ENCODE measurements at regions not wholly inside any gene's neighbourhood (a gene's known extent, or its start where the extent isn't known, plus 50 kb on each side); places are given as distances from the start of the nearest gene placed in this dataset.

GRCh38 chr9:3773362-3774060 lies 247.7 kb upstream of the RFX3 start:
- no peak for ATAC-seq

DNA sequence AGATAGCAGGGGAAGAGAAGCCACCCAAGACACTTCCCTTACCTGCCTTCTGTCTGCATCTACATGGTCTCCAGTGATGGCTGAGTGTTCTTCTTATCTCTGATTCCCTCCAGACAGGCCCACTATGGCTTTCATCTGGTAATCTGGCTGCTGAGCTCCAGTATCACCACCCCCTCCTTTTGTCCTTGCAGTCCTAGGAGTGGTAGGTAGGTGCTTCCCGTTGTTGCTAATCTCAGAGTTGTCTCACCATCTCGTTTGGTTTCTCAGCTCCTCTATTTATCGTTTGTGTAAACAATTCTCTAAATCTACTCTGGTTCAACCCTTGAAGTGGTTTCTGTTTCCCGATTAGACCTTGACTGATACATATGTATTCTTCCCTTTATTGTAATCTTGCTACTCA lies 243.8 kb upstream of the RFX3 start:
- POLR2A ChIA-PET = no interaction called here
- H3K9me3 Mint-ChIP-seq (ENCODE audit: insufficient read depth) = no peaks in the 10 kb centered on the region
- no peak for ATAC-seq
- no peaks in the 10 kb centered on the region for H3K4me1 Mint-ChIP-seq (ENCODE audit: low read depth)
- H3K4me3 Mint-ChIP-seq = no peak overlapping the region
- H3K27me3 Mint-ChIP-seq (ENCODE audit: low read depth) = peaks cover 4% of the 10 kb centered on the region
- no peaks in the 10 kb centered on the region for H3K36me3 Mint-ChIP-seq (ENCODE audit: low read depth)
- DNase-seq = no peak
- H3K27ac Mint-ChIP-seq = no peak overlapping the region
- CTCF ChIA-PET = no interaction called here

More at GRCh38 chr9:3773362-3774060, 247.7 kb upstream of the RFX3 start:
- no peak for DNase-seq
- ChIA-PET CTCF (no interaction called here), POLR2A (no interaction called here)
- Mint-ChIP-seq H3K9me3 (ENCODE audit: insufficient read depth) (no peaks in the 10 kb centered on the region), H3K4me3 (no peak overlapping the region), H3K27ac (no peak overlapping the region), H3K36me3 (ENCODE audit: low read depth) (no peaks in the 10 kb centered on the region), H3K4me1 (ENCODE audit: low read depth) (no peaks in the 10 kb centered on the region), H3K27me3 (ENCODE audit: low read depth) (peaks cover 4% of the 10 kb centered on the region)

GRCh38 chr9:3768712-3769457 lies 243.1 kb upstream of the RFX3 start:
- ChIA-PET POLR2A (no interaction called here), CTCF (no interaction called here)
- ATAC-seq = no peak
- Mint-ChIP-seq H3K4me3 (no peak overlapping the region), H3K27ac (no peak overlapping the region), H3K36me3 (ENCODE audit: low read depth) (no peaks in the 10 kb centered on the region), H3K4me1 (ENCODE audit: low read depth) (no peaks in the 10 kb centered on the region), H3K9me3 (ENCODE audit: insufficient read depth) (no peaks in the 10 kb centered on the region), H3K27me3 (ENCODE audit: low read depth) (peaks cover 4% of the 10 kb centered on the region)
- no peak for DNase-seq

- Mint-ChIP-seq H3K27ac (no peak overlapping the region), H3K27me3 (ENCODE audit: low read depth) (peaks cover 4% of the 10 kb centered on the region), H3K36me3 (ENCODE audit: low read depth) (no peaks in the 10 kb centered on the region), H3K4me1 (ENCODE audit: low read depth) (no peaks in the 10 kb centered on the region), H3K4me3 (no peak overlapping the region), H3K9me3 (ENCODE audit: insufficient read depth) (no peaks in the 10 kb centered on the region)
- ChIA-PET CTCF (no interaction called here), POLR2A (no interaction called here)
- DNase-seq (no peak), ATAC-seq (no peak)
Observed at GRCh38 chr9:3768286-3768685, 242.5 kb upstream of the RFX3 start.

GRCh38 chr9:3762076-3762475 lies 236.3 kb upstream of the RFX3 start:
- Mint-ChIP-seq H3K4me1 (ENCODE audit: low read depth) (peaks cover 13% of the 10 kb centered on the region), H3K9me3 (ENCODE audit: insufficient read depth) (no peaks in the 10 kb centered on the region), H3K27ac (no peak overlapping the region), H3K4me3 (no peak overlapping the region), H3K36me3 (ENCODE audit: low read depth) (no peaks in the 10 kb centered on the region), H3K27me3 (ENCODE audit: low read depth) (peaks cover 12% of the 10 kb centered on the region)
- ChIA-PET POLR2A (no interaction called here), CTCF (no interaction called here)
- DNase-seq (no peak), ATAC-seq (no peak)

GRCh38 chr9:3760031-3760430 lies 234.2 kb upstream of the RFX3 start:
- POLR2A ChIA-PET = no interaction called here
- H3K9me3 Mint-ChIP-seq (ENCODE audit: insufficient read depth) = no peaks in the 10 kb centered on the region
- H3K4me1 Mint-ChIP-seq (ENCODE audit: low read depth) = peaks cover 13% of the 10 kb centered on the region
- no peak overlapping the region for H3K27ac Mint-ChIP-seq
- no peak for DNase-seq
- H3K36me3 Mint-ChIP-seq (ENCODE audit: low read depth) = no peaks in the 10 kb centered on the region
- peaks cover 8% of the 10 kb centered on the region for H3K27me3 Mint-ChIP-seq (ENCODE audit: low read depth)
- no peak overlapping the region for H3K4me3 Mint-ChIP-seq
- no peak for ATAC-seq
- CTCF ChIA-PET = no interaction called here

DNA sequence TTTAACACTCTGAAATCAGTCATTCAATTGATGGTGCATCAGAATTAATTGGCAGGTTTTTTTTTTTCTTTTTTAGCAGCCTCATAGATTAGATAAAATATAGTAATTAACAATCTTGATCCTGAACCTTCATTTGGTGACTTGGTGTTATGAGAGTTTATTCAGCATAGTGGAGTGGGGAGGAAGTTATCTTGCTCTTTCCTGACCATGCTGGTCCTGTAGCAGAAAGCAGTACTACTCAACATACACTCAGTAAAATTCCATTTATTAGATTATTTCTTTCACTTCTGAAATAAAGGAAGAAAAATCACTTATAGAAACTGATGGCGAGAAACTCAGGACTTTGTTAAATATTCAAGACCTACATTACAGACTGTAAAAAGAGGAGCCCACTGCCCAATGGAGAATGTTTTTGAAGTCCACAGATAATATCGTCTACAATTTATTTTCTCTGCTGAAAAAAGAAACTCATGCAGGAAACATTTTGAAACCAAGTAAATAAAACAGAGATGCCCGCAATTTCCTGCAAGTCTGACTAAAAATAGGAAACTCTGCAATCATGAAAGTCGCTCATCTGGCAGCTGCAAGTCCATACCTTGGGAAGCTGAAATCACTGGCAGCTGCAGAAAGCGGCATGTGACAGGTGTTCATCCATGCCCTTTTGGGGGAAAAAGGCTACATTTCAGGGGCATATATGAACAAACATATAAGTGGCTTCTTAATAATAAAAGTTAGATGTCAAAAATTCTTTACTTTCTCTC lies 233.2 kb upstream of the RFX3 start:
- Mint-ChIP-seq H3K4me3 (no peak overlapping the region), H3K36me3 (ENCODE audit: low read depth) (no peaks in the 10 kb centered on the region), H3K4me1 (ENCODE audit: low read depth) (peaks cover 13% of the 10 kb centered on the region), H3K27ac (no peak overlapping the region), H3K27me3 (ENCODE audit: low read depth) (peaks cover 8% of the 10 kb centered on the region), H3K9me3 (ENCODE audit: insufficient read depth) (no peaks in the 10 kb centered on the region)
- DNase-seq (no peak), ATAC-seq (no peak)
- ChIA-PET CTCF (no interaction called here), POLR2A (no interaction called here)

GRCh38 chr9:3756071-3756470 lies 230.3 kb upstream of the RFX3 start:
- ChIA-PET POLR2A (no interaction called here), CTCF (no interaction called here)
- no peaks in the 10 kb centered on the region for H3K36me3 Mint-ChIP-seq (ENCODE audit: low read depth)
- no peak for ATAC-seq
- peaks cover 7% of the 10 kb centered on the region for H3K27me3 Mint-ChIP-seq (ENCODE audit: low read depth)
- H3K4me3 Mint-ChIP-seq = no peak overlapping the region
- no peak overlapping the region for H3K27ac Mint-ChIP-seq
- H3K9me3 Mint-ChIP-seq (ENCODE audit: insufficient read depth) = no peaks in the 10 kb centered on the region
- peaks cover 19% of the 10 kb centered on the region for H3K4me1 Mint-ChIP-seq (ENCODE audit: low read depth)
- no peak for DNase-seq

- DNase-seq = no peak
Observed at GRCh38 chr9:3751125-3751758, 225.4 kb upstream of the RFX3 start.

GRCh38 chr9:3750321-3750720 lies 224.5 kb upstream of the RFX3 start:
- Mint-ChIP-seq H3K9me3 (ENCODE audit: insufficient read depth) (no peaks in the 10 kb centered on the region), H3K4me3 (no peak overlapping the region), H3K27me3 (ENCODE audit: low read depth) (no peaks in the 10 kb centered on the region), H3K4me1 (ENCODE audit: low read depth) (peaks cover 12% of the 10 kb centered on the region), H3K36me3 (ENCODE audit: low read depth) (no peaks in the 10 kb centered on the region), H3K27ac (no peak overlapping the region)
- ChIA-PET CTCF (no interaction called here), POLR2A (no interaction called here)
- no peak for DNase-seq
- no peak for ATAC-seq

More at GRCh38 chr9:3751125-3751758, 225.4 kb upstream of the RFX3 start:
- Mint-ChIP-seq H3K36me3 (ENCODE audit: low read depth) (no peaks in the 10 kb centered on the region), H3K27ac (no peak overlapping the region), H3K9me3 (ENCODE audit: insufficient read depth) (no peaks in the 10 kb centered on the region), H3K27me3 (ENCODE audit: low read depth) (no peaks in the 10 kb centered on the region), H3K4me3 (no peak overlapping the region), H3K4me1 (ENCODE audit: low read depth) (peaks cover 12% of the 10 kb centered on the region)
- POLR2A ChIA-PET = no interaction called here
- CTCF ChIA-PET = interaction anchor here (1.2 kb wide), 1 partner anchor 18 kb away, joined by 3 read pairs; no protein-coding TSS in a partner anchor
- ATAC-seq = no peak

DNA sequence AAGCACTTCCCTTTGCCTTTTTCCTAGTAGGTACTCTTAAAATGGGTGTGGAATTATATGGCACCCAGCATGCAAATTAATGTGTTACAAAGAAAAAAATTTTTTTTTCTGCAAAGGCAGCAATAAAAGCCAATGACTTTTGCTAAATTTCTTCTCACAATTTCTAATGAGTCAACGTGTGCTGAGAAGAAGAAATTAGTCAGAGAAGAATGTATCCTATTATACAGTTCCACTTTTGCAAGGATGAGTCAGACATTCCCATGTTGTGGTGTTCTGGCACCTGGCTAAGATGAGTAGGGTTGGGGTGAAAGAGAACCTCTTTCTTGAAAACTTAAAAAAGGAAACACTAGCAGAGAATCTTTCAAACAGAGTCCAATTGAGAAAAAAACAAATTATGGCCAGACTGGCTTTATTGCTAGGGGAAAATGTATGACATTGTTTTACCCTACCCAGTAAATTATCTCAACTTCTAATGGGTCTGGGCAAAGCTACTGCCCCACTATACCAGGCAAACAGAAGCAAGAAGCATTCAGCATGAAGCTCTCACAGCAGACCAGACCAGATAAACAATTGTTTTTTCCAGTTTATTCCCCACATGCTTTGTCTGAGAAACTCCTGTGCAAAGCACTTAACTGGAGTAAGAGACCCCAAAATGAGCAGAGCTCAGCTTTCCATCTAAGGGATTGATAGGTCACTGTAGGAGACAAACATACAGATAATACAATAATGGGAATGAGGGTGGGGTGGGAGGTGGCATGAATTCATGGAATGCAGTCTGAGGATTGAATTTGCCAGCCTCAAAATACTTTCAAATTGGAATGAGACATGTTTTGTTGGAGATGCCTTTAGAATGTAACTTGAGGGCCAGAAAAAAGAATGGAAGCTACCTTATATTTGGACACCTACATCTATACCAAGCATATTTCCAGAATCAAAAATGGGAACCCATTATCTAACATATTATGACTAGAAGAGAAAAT lies 220.8 kb upstream of the RFX3 start:
- Mint-ChIP-seq H3K4me3 (no peak overlapping the region), H3K27ac (no peak overlapping the region), H3K9me3 (ENCODE audit: insufficient read depth) (no peaks in the 10 kb centered on the region), H3K27me3 (ENCODE audit: low read depth) (peaks cover 3% of the 10 kb centered on the region), H3K4me1 (ENCODE audit: low read depth) (peaks cover 10% of the 10 kb centered on the region), H3K36me3 (ENCODE audit: low read depth) (no peaks in the 10 kb centered on the region)
- ChIA-PET POLR2A (no interaction called here), CTCF (no interaction called here)
- ATAC-seq = no peak
- DNase-seq = no peak
